ENCODE measurements at regions not wholly inside any gene's neighbourhood (a gene's known extent, or its start where the extent isn't known, plus 50 kb on each side); places are given as distances from the start of the nearest gene placed in this dataset.

DNA sequence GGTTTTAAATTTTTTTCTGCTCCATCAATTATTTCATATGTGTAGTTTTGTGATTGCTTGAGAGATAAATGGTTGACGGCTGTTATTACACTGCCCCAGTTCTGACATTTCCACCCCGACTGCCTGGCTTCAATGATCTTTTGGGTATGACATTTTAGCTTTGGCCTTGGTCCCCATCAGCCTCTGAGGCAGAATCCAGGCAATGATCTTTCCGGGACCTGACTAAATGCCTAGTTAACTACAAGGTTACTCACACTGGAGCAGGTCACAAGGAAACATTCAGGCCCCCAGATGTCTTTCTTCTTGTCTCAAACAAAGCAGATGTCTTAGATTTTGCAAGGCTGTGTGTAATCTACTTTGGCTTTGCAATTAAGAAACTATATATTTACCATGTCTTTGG is 61.1 kb upstream of the TMCO5A start:
- ChIA-PET POLR2A (no interaction called here), CTCF (no interaction called here)
- peaks cover 5% of the 10 kb centered on the region for H3K27me3 Mint-ChIP-seq
- no peak overlapping the region for H3K4me3 Mint-ChIP-seq
- H3K4me1 Mint-ChIP-seq (ENCODE audit: low read depth): no peaks in the 10 kb centered on the region
- no peaks in the 10 kb centered on the region for H3K36me3 Mint-ChIP-seq (ENCODE audit: low read depth)
- no peaks in the 10 kb centered on the region for H3K27me3 ChIP-seq (ENCODE audit: control insufficient read depth in 1 of 2, insufficient read depth in 2 of 2, low read length in 2 of 2)
- no peak overlapping the region for H3K4me3 ChIP-seq (ENCODE audit: low read length)
- TF ChIP-seq, protein P1, sequence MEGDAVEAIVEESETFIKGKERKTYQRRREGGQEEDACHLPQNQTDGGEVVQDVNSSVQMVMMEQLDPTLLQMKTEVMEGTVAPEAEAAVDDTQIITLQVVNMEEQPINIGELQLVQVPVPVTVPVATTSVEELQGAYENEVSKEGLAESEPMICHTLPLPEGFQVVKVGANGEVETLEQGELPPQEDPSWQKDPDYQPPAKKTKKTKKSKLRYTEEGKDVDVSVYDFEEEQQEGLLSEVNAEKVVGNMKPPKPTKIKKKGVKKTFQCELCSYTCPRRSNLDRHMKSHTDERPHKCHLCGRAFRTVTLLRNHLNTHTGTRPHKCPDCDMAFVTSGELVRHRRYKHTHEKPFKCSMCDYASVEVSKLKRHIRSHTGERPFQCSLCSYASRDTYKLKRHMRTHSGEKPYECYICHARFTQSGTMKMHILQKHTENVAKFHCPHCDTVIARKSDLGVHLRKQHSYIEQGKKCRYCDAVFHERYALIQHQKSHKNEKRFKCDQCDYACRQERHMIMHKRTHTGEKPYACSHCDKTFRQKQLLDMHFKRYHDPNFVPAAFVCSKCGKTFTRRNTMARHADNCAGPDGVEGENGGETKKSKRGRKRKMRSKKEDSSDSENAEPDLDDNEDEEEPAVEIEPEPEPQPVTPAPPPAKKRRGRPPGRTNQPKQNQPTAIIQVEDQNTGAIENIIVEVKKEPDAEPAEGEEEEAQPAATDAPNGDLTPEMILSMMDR (IDR thresholded peaks at IDR 0.05): no peak
- no peaks in the 10 kb centered on the region for H3K9me3 Mint-ChIP-seq
- no peaks in the 10 kb centered on the region for H3K4me1 ChIP-seq (ENCODE audit: insufficient read depth, low read length)
- no peak overlapping the region for H3K27ac ChIP-seq (ENCODE audit: low read depth in 1 of 2, low read length in 2 of 2)
- no peak overlapping the region for H3K27ac Mint-ChIP-seq
- no peaks in the 10 kb centered on the region for H3K36me3 ChIP-seq (ENCODE audit: insufficient read depth, low read length)
- H3K9me3 ChIP-seq (ENCODE audit: control insufficient read depth in 1 of 2, insufficient read depth in 1 of 2, low read length in 2 of 2): no peaks in the 10 kb centered on the region
- intact Hi-C loops (cut with DNase I, micrococcal nuclease): no loop called here
- no peak for DNase-seq
- ATAC-seq (ENCODE audit: poor library complexity): no peak

DNA sequence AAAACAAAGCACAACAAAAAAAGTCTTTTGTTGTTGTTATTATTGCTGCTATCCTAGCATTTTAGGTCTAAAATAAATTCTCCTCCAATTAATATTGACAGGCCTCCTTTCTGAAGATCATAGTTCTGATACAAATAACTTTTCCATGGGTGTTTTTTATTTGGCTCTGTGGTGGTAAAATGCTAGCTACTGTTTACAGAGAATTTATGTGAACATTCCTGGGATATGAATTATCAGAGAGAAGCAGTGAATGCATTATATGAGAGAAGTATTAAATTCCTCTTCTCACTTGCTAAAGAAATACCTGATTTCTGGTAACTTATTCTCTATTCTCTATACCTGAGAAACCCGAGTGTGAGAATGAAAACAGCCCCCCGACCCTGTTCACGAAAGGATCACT is 57.5 kb upstream of the TMCO5A start:
- no peak for DNase-seq
- peaks cover 17% of the 10 kb centered on the region for H3K27me3 Mint-ChIP-seq
- TF ChIP-seq, protein P1 (IDR thresholded peaks at IDR 0.05): no peak
- H3K4me3 ChIP-seq (ENCODE audit: low read length): no peak overlapping the region
- no peak overlapping the region for H3K27ac Mint-ChIP-seq
- no peaks in the 10 kb centered on the region for H3K27me3 ChIP-seq (ENCODE audit: control insufficient read depth in 1 of 2, insufficient read depth in 2 of 2, low read length in 2 of 2)
- ATAC-seq (ENCODE audit: poor library complexity): no peak
- H3K4me1 ChIP-seq (ENCODE audit: insufficient read depth, low read length): no peaks in the 10 kb centered on the region
- H3K36me3 ChIP-seq (ENCODE audit: insufficient read depth, low read length): no peaks in the 10 kb centered on the region
- no peak overlapping the region for H3K27ac ChIP-seq (ENCODE audit: low read depth in 1 of 2, low read length in 2 of 2)
- H3K4me3 Mint-ChIP-seq: no peak overlapping the region
- H3K36me3 Mint-ChIP-seq (ENCODE audit: low read depth): no peaks in the 10 kb centered on the region
- no peaks in the 10 kb centered on the region for H3K9me3 ChIP-seq (ENCODE audit: control insufficient read depth in 1 of 2, insufficient read depth in 1 of 2, low read length in 2 of 2)
- intact Hi-C loops (cut with DNase I, micrococcal nuclease): no loop called here
- ChIA-PET CTCF (no interaction called here), POLR2A (no interaction called here)
- H3K9me3 Mint-ChIP-seq: no peaks in the 10 kb centered on the region
- H3K4me1 Mint-ChIP-seq (ENCODE audit: low read depth): no peaks in the 10 kb centered on the region

DNA sequence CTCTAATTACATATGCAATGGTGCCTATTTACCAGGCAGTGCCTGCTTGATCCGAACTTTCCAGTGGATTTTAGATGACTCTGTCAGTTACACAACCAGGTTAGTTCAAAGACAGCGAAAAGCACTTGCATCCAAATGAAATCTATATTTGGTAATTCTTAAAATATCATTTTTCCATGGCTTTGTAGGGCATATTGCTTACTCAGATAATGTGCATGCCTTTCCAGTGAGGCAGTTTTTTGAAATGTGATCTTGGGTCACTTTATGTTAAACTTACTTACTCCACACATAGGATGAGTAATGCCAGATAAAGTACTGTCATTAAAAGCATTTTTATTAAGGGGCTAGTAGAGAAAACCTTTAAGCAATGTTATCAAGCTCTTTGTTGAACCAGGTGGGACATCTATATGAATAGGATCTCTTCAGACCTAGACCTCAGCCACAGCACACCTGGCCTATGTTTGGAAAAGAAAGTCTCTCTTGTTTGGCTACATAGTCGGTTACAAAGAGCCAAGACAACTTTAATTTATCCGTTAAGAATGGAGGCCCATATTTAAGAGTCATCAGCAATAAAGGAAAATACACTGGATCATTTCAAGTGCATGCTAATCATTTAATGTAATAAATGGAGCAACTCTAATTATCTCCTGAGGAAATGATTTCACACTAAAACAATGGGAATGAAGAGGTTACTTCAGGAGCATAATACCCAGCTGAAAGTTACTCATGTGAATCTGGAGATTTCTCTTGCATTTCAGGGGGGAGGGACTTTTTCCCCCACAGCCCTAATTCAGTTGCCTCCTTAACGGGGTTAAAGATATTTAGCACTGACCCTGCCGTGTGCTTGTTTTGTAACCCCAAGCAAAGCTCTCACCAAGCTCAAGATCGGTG is 56.3 kb upstream of the TMCO5A start:
- ATAC-seq (ENCODE audit: poor library complexity) (no peak), DNase-seq (no peak)
- H3K4me1 ChIP-seq (ENCODE audit: insufficient read depth, low read length): no peaks in the 10 kb centered on the region
- TF ChIP-seq, protein P1 (IDR thresholded peaks at IDR 0.05): no peak
- H3K27ac Mint-ChIP-seq: no peak overlapping the region
- no peaks in the 10 kb centered on the region for H3K27me3 ChIP-seq (ENCODE audit: control insufficient read depth in 1 of 2, insufficient read depth in 2 of 2, low read length in 2 of 2)
- H3K4me3 Mint-ChIP-seq: no peak overlapping the region
- H3K27me3 Mint-ChIP-seq: peaks cover 23% of the 10 kb centered on the region
- no peaks in the 10 kb centered on the region for H3K36me3 ChIP-seq (ENCODE audit: insufficient read depth, low read length)
- no peaks in the 10 kb centered on the region for H3K9me3 Mint-ChIP-seq
- intact Hi-C loops (cut with DNase I, micrococcal nuclease): no loop called here
- no peaks in the 10 kb centered on the region for H3K36me3 Mint-ChIP-seq (ENCODE audit: low read depth)
- ChIA-PET POLR2A (no interaction called here), CTCF (no interaction called here)
- H3K4me3 ChIP-seq (ENCODE audit: low read length): no peak overlapping the region
- no peaks in the 10 kb centered on the region for H3K9me3 ChIP-seq (ENCODE audit: control insufficient read depth in 1 of 2, insufficient read depth in 1 of 2, low read length in 2 of 2)
- no peaks in the 10 kb centered on the region for H3K4me1 Mint-ChIP-seq (ENCODE audit: low read depth)
- H3K27ac ChIP-seq (ENCODE audit: low read depth in 1 of 2, low read length in 2 of 2): no peak overlapping the region
